HG03565 (cell line): ENCODE measurements at regions not wholly inside any gene's neighbourhood (a gene's known extent, or its start where the extent isn't known, plus 50 kb on each side); places are given as distances from the start of the nearest gene placed in this dataset.
A peak's percentile ranks its signal among the peaks of the same experiment; 100 is the strongest.

ENCODE experiments used
- ATAC-seq: cut with Tn5 transposase; IDR thresholded peaks from one replicate; pipeline ENCODE4 v1.9.1; 2021; ENCODE audit warnings: mild to moderate bottlenecking, moderate library complexity; ENCODE audit not compliant: unreplicated experiment

- no peak for ATAC-seq
These were observed 377.1 kb upstream of the KITLG start for GRCh38 chr12:88957358-88957757.

GRCh38 chr12:88955531-88955930 lies 375.3 kb upstream of the KITLG start:
- ATAC-seq, result no peak

GRCh38 chr12:88953029-88953586 lies 372.8 kb upstream of the KITLG start:
- ATAC-seq, result no peak

- no peak for ATAC-seq
These were observed 372.3 kb upstream of the KITLG start for GRCh38 chr12:88952562-88952942.

- ATAC-seq, result no peak
These were observed 371.7 kb upstream of the KITLG start for GRCh38 chr12:88951860-88952561.

- no peak for ATAC-seq
These were observed 370.9 kb upstream of the KITLG start for GRCh38 chr12:88951177-88951576.

GRCh38 chr12:88947486-88948043 lies 367.3 kb upstream of the KITLG start:
- ATAC-seq, result no peak

- ATAC-seq, result peak; percentile 62
These were observed 366.2 kb upstream of the KITLG start for GRCh38 chr12:88946372-88946997.

- no peak for ATAC-seq
These were observed 364.9 kb upstream of the KITLG start for GRCh38 chr12:88945051-88945732.

GRCh38 chr12:88944397-88944796 lies 364.1 kb upstream of the KITLG start:
- no peak for ATAC-seq

- ATAC-seq, result no peak
These were observed 360.6 kb upstream of the KITLG start for GRCh38 chr12:88940854-88941253.

- no peak for ATAC-seq
These were observed 355.6 kb upstream of the KITLG start for GRCh38 chr12:88935856-88936255.

GRCh38 chr12:88934163-88934747 lies 354.0 kb upstream of the KITLG start:
- ATAC-seq, result no peak

GRCh38 chr12:88932457-88932856 lies 352.2 kb upstream of the KITLG start:
- ATAC-seq, result no peak

- no peak for ATAC-seq
These were observed 351.3 kb upstream of the KITLG start for GRCh38 chr12:88931598-88931997.

GRCh38 chr12:88925454-88925853 lies 345.2 kb upstream of the KITLG start:
- no peak for ATAC-seq

- ATAC-seq, result no peak
These were observed 343.9 kb upstream of the KITLG start for GRCh38 chr12:88924162-88924561.

- no peak for ATAC-seq
These were observed 343.4 kb upstream of the KITLG start for GRCh38 chr12:88923631-88924030.

GRCh38 chr12:88922816-88923215 lies 342.5 kb upstream of the KITLG start:
- no peak for ATAC-seq

- ATAC-seq, result no peak
These were observed 341.7 kb upstream of the KITLG start for GRCh38 chr12:88921890-88922532.

GRCh38 chr12:88921434-88921833 lies 341.2 kb upstream of the KITLG start:
- no peak for ATAC-seq
